ENCODE measurements at regions not wholly inside any gene's neighbourhood (a gene's known extent, or its start where the extent isn't known, plus 50 kb on each side); places are given as distances from the start of the nearest gene placed in this dataset.
"Not testable (repeated sequence)": the region's sequence is repeated elsewhere in the genome, so short reads cannot be mapped to it uniquely, and the experiment has no call there.

GRCh38 chrX:73977542-73978169, 125.1 kb upstream of the XIST start:
- Histone ChIP-seq H3K9ac (ENCODE audit: low read length) (no peak overlapping the region), H3K4me3 (ENCODE audit: low read length) (no peak overlapping the region), H3K9me3 (ENCODE audit: control insufficient read depth, low read length) (no peaks in the 10 kb centered on the region), H3K27me3 (ENCODE audit: control insufficient read depth, insufficient read depth, low read length) (no peaks in the 10 kb centered on the region), H3K36me3 (ENCODE audit: control insufficient read depth, insufficient read depth, low read length) (no peaks in the 10 kb centered on the region), H3K4me1 (ENCODE audit: control insufficient read depth, insufficient read depth, low read length) (no peaks in the 10 kb centered on the region)

DNA sequence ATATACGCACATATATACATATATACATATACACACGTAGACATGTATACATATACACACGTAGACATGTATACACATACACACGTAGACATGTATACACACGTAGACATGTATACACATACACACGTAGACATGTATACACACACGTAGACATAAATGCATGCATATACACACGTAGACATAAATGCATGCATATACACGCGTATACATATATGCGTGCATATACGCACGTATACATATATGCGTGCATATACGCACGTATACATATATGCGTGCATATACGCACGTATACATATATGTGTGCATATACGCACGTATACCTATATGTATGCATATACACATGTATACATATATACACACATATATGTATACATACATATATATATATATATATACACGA, 114.9 kb upstream of the XIST start:
- H3K4me3 ChIP-seq (ENCODE audit: low read length); H3K36me3 ChIP-seq (ENCODE audit: control insufficient read depth, insufficient read depth, low read length); H3K27me3 ChIP-seq (ENCODE audit: control insufficient read depth, insufficient read depth, low read length); H3K4me1 ChIP-seq (ENCODE audit: control insufficient read depth, insufficient read depth, low read length); H3K9ac ChIP-seq (ENCODE audit: low read length); H3K9me3 ChIP-seq (ENCODE audit: control insufficient read depth, low read length): not testable (repeated sequence)

- no peaks in the 10 kb centered on the region for H3K9me3 ChIP-seq (ENCODE audit: control insufficient read depth, low read length)
- H3K4me1 ChIP-seq (ENCODE audit: control insufficient read depth, insufficient read depth, low read length) = no peaks in the 10 kb centered on the region
- no peak overlapping the region for H3K9ac ChIP-seq (ENCODE audit: low read length)
- H3K36me3 ChIP-seq (ENCODE audit: control insufficient read depth, insufficient read depth, low read length) = no peaks in the 10 kb centered on the region
- H3K4me3 ChIP-seq (ENCODE audit: low read length) = no peak overlapping the region
- H3K27me3 ChIP-seq (ENCODE audit: control insufficient read depth, insufficient read depth, low read length) = no peaks in the 10 kb centered on the region
Observed at GRCh38 chrX:73965833-73966232, 113.3 kb upstream of the XIST start.

DNA sequence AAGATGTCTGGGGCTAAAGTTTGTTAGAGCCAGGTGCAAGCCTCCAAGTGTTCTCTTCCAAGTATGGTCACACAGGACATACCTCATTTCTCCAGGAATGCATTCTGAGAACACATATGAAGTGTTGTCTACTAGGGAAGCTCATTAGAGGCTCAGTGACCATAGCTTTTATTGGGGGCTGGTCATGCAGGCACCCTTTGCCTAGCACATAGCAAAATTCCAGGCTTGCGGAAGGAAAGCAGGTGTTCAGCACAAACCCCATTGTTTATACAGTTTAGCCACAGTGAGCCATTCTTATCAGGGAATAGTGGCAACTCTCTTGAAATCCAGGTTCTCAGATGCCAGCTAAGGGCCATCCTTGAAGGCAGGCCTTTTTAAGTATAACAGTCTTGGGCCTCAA, 112.1 kb upstream of the XIST start:
- H3K9me3 ChIP-seq (ENCODE audit: control insufficient read depth, low read length) = no peaks in the 10 kb centered on the region
- no peaks in the 10 kb centered on the region for H3K36me3 ChIP-seq (ENCODE audit: control insufficient read depth, insufficient read depth, low read length)
- H3K4me1 ChIP-seq (ENCODE audit: control insufficient read depth, insufficient read depth, low read length) = no peaks in the 10 kb centered on the region
- no peak overlapping the region for H3K9ac ChIP-seq (ENCODE audit: low read length)
- H3K27me3 ChIP-seq (ENCODE audit: control insufficient read depth, insufficient read depth, low read length) = no peaks in the 10 kb centered on the region
- no peak overlapping the region for H3K4me3 ChIP-seq (ENCODE audit: low read length)

DNA sequence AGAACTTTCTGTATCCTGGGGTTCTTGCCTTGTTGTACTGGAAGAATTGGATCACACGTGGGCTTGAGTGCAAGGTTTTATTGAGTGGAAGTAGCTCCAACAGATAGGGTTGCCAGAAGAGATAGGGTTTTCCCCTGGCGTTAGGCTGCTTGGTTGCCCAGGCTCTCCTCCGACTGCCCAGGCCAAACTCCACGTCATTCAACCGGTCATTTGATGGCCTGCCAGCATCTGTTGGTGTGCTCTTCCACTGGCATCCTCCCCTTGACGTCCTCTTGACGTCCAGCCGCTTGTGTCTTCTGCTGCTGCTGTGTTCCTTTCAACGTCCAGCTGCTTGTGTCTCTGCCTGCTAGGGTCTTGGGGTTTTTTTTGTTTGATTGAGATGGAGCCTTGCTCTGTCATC, 111.2 kb upstream of the XIST start:
- H3K36me3 ChIP-seq (ENCODE audit: control insufficient read depth, insufficient read depth, low read length) = no peaks in the 10 kb centered on the region
- no peak overlapping the region for H3K9ac ChIP-seq (ENCODE audit: low read length)
- no peaks in the 10 kb centered on the region for H3K4me1 ChIP-seq (ENCODE audit: control insufficient read depth, insufficient read depth, low read length)
- H3K27me3 ChIP-seq (ENCODE audit: control insufficient read depth, insufficient read depth, low read length) = no peaks in the 10 kb centered on the region
- no peak overlapping the region for H3K4me3 ChIP-seq (ENCODE audit: low read length)
- no peaks in the 10 kb centered on the region for H3K9me3 ChIP-seq (ENCODE audit: control insufficient read depth, low read length)

- Histone ChIP-seq H3K9ac (ENCODE audit: low read length) (no peak overlapping the region), H3K36me3 (ENCODE audit: control insufficient read depth, insufficient read depth, low read length) (no peaks in the 10 kb centered on the region), H3K27me3 (ENCODE audit: control insufficient read depth, insufficient read depth, low read length) (no peaks in the 10 kb centered on the region), H3K4me1 (ENCODE audit: control insufficient read depth, insufficient read depth, low read length) (no peaks in the 10 kb centered on the region), H3K9me3 (ENCODE audit: control insufficient read depth, low read length) (no peaks in the 10 kb centered on the region), H3K4me3 (ENCODE audit: low read length) (no peak overlapping the region)
Observed at GRCh38 chrX:73962948-73963347, 110.4 kb upstream of the XIST start.

- not testable (repeated sequence) for H3K4me1 ChIP-seq (ENCODE audit: control insufficient read depth, insufficient read depth, low read length); H3K9ac ChIP-seq (ENCODE audit: low read length); H3K36me3 ChIP-seq (ENCODE audit: control insufficient read depth, insufficient read depth, low read length); H3K9me3 ChIP-seq (ENCODE audit: control insufficient read depth, low read length); H3K4me3 ChIP-seq (ENCODE audit: low read length); H3K27me3 ChIP-seq (ENCODE audit: control insufficient read depth, insufficient read depth, low read length)
Observed at GRCh38 chrX:73961867-73962266, 109.4 kb upstream of the XIST start.

DNA sequence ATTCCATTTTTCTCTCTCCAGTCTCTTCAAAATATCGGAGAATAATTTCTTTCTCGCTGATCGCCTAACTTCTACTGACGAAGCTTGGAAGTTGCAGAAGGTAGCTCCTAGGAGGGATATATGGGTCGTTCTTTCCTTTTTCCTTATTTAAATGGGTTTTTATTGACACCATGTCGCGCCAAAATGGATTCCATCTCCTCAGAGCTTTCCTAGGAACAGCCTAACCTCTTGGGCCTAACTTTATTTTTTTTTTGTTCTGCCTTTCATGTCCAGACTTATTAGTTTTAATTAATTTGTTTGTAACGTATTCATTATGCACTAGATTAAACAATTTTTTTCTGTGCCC, 92.0 kb upstream of the XIST start:
- peaks cover 6% of the 10 kb centered on the region for H3K4me1 ChIP-seq (ENCODE audit: control insufficient read depth, insufficient read depth, low read length)
- no peaks in the 10 kb centered on the region for H3K36me3 ChIP-seq (ENCODE audit: control insufficient read depth, insufficient read depth, low read length)
- H3K9ac ChIP-seq (ENCODE audit: low read length) = peak overlapping the region; percentile 89
- H3K4me3 ChIP-seq (ENCODE audit: low read length) = peak overlapping the region; percentile 95
- H3K9me3 ChIP-seq (ENCODE audit: control insufficient read depth, low read length) = no peaks in the 10 kb centered on the region
- H3K27me3 ChIP-seq (ENCODE audit: control insufficient read depth, insufficient read depth, low read length) = no peaks in the 10 kb centered on the region

GRCh38 chrX:73943693-73944562, 91.4 kb upstream of the XIST start:
- H3K4me3 ChIP-seq (ENCODE audit: low read length) = peak overlapping the region; percentile 95

DNA sequence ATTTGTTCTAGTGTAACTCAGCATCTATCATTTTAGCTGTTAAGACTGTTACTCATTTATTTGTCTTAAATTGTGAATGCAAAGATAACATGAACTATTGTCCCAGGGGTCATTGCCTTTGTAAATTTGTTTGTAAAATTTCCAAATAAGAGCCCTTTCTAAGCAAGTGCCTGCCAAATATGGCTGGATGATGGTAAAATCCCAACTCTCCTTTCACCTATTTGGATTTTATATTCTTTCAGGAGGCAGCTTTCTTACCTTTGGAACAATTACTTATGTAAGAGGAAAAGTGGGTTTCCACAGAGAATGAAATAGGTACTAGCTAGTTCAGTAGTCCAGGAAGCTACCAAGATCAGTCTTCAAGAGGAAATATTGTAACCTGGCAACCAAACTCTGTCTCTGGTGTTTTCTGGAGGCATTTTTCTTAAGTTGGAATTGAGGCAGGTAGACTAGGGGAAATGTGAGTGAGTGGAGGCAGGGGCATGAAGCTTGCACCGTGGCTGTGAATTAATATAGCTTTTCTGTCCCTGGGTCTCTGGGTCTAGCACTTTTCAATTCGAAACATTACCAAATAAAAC, 88.5 kb upstream of the XIST start:
- Histone ChIP-seq H3K4me1 (ENCODE audit: control insufficient read depth, insufficient read depth, low read length) (peaks cover 6% of the 10 kb centered on the region), H3K9me3 (ENCODE audit: control insufficient read depth, low read length) (no peaks in the 10 kb centered on the region), H3K4me3 (ENCODE audit: low read length) (no peak overlapping the region), H3K36me3 (ENCODE audit: control insufficient read depth, insufficient read depth, low read length) (no peaks in the 10 kb centered on the region), H3K27me3 (ENCODE audit: control insufficient read depth, insufficient read depth, low read length) (no peaks in the 10 kb centered on the region), H3K9ac (ENCODE audit: low read length) (no peak overlapping the region)

More at GRCh38 chrX:73943693-73944562, 91.4 kb upstream of the XIST start:
- H3K9ac ChIP-seq (ENCODE audit: low read length) = peak overlapping the region; percentile 89
- H3K4me1 ChIP-seq (ENCODE audit: control insufficient read depth, insufficient read depth, low read length) = peaks cover 6% of the 10 kb centered on the region
- no peaks in the 10 kb centered on the region for H3K27me3 ChIP-seq (ENCODE audit: control insufficient read depth, insufficient read depth, low read length)
- no peaks in the 10 kb centered on the region for H3K36me3 ChIP-seq (ENCODE audit: control insufficient read depth, insufficient read depth, low read length)
- H3K9me3 ChIP-seq (ENCODE audit: control insufficient read depth, low read length) = no peaks in the 10 kb centered on the region

GRCh38 chrX:73937843-73938242, 85.3 kb upstream of the XIST start:
- H3K36me3 ChIP-seq (ENCODE audit: control insufficient read depth, insufficient read depth, low read length); H3K4me3 ChIP-seq (ENCODE audit: low read length): not testable (repeated sequence)

GRCh38 chrX:73932522-73932921, 80.0 kb upstream of the XIST start:
- no peaks in the 10 kb centered on the region for H3K9me3 ChIP-seq (ENCODE audit: control insufficient read depth, low read length)
- no peak overlapping the region for H3K9ac ChIP-seq (ENCODE audit: low read length)
- no peaks in the 10 kb centered on the region for H3K36me3 ChIP-seq (ENCODE audit: control insufficient read depth, insufficient read depth, low read length)
- no peak overlapping the region for H3K4me3 ChIP-seq (ENCODE audit: low read length)
- H3K4me1 ChIP-seq (ENCODE audit: control insufficient read depth, insufficient read depth, low read length) = no peaks in the 10 kb centered on the region
- no peaks in the 10 kb centered on the region for H3K27me3 ChIP-seq (ENCODE audit: control insufficient read depth, insufficient read depth, low read length)

More at GRCh38 chrX:73937843-73938242, 85.3 kb upstream of the XIST start:
- not testable (repeated sequence) for H3K27me3 ChIP-seq (ENCODE audit: control insufficient read depth, insufficient read depth, low read length); H3K4me1 ChIP-seq (ENCODE audit: control insufficient read depth, insufficient read depth, low read length); H3K9me3 ChIP-seq (ENCODE audit: control insufficient read depth, low read length); H3K9ac ChIP-seq (ENCODE audit: low read length)
